Mesendoderm (in vitro differentiated cells): ENCODE measurements at regions not wholly inside any gene's neighbourhood (a gene's known extent, or its start where the extent isn't known, plus 50 kb on each side); places are given as distances from the start of the nearest gene placed in this dataset.

Source experiments
- DNase-seq: peaks from one replicate; pipeline ENCODE4 v3.0.0; 2013
- H2AK5ac ChIP-seq: 2 replicates; pipeline ENCODE4 v1.6.1; 2013; ENCODE audit warnings: low read length, inconsistent platforms
- H2BK120ac ChIP-seq: 2 replicates; pipeline ENCODE4 v1.6.1; 2013; ENCODE audit warnings: low read depth, mild to moderate bottlenecking, low read length, moderate library complexity, mixed read lengths
- H2BK15ac ChIP-seq: replicated peaks from 2 replicates; pipeline ENCODE4 v1.6.1; 2013; ENCODE audit warnings: low read depth, mild to moderate bottlenecking, moderate library complexity
- H2BK5ac ChIP-seq: 2 replicates; pipeline ENCODE4 v1.6.1; 2013; ENCODE audit warnings: low read length, inconsistent platforms
- H3K18ac ChIP-seq: 2 replicates; pipeline ENCODE4 v1.6.1; 2013; ENCODE audit warnings: mild to moderate bottlenecking, low read length, mixed read lengths
- H3K23ac ChIP-seq: one replicate; pipeline ENCODE4 v1.6.1; 2013; ENCODE audit warnings: low read length
- H3K27ac ChIP-seq: 2 replicates; pipeline ENCODE4 v1.5.1; 2013; ENCODE audit warnings: low read depth, mild to moderate bottlenecking, inconsistent platforms, low read length, moderate library complexity
- H3K27me3 ChIP-seq: 2 replicates; pipeline ENCODE4 v1.6.1; 2013; ENCODE audit warnings: low read length, control low read depth, mild to moderate bottlenecking, inconsistent platforms; ENCODE audit not compliant: insufficient read depth, poor library complexity
- H3K36me3 ChIP-seq: 2 replicates; pipeline ENCODE4 v1.6.1; 2013; ENCODE audit warnings: low read length, inconsistent platforms; ENCODE audit not compliant: control insufficient read depth, insufficient read depth
- H3K4ac ChIP-seq: one replicate; pipeline ENCODE4 v1.6.1; 2013; ENCODE audit warnings: low read depth, mild to moderate bottlenecking, low read length, moderate library complexity
- H3K4me1 ChIP-seq: 2 replicates; pipeline ENCODE4 v1.6.1; 2013; ENCODE audit warnings: low read depth, low read length, inconsistent platforms; ENCODE audit not compliant: control insufficient read depth
- H3K4me2 ChIP-seq: 2 replicates; pipeline ENCODE4 v1.6.1; 2013; ENCODE audit warnings: low read length
- H3K4me3 ChIP-seq: 2 replicates; pipeline ENCODE4 v1.5.1; 2013; ENCODE audit warnings: mild to moderate bottlenecking, low read length
- H3K56ac ChIP-seq: one replicate; pipeline ENCODE4 v1.6.1; 2013; ENCODE audit warnings: low read length
- H3K79me1 ChIP-seq: 2 replicates; pipeline ENCODE4 v1.6.1; 2013; ENCODE audit warnings: low read length, inconsistent platforms
- H3K79me2 ChIP-seq: 2 replicates; pipeline ENCODE4 v1.6.1; 2013; ENCODE audit warnings: mild to moderate bottlenecking, low read length; ENCODE audit not compliant: control insufficient read depth, insufficient read depth
- H3K9ac ChIP-seq: 2 replicates; pipeline ENCODE4 v1.6.1; 2013; ENCODE audit warnings: low read length, inconsistent platforms
- H4K5ac ChIP-seq: one replicate; pipeline ENCODE4 v1.6.1; 2013; ENCODE audit warnings: low read length
- H4K8ac ChIP-seq: one replicate; pipeline ENCODE4 v1.6.1; 2013; ENCODE audit warnings: low read depth, mild to moderate bottlenecking, control low read depth, low read length, moderate library complexity
- WGBS: extraction: QIAGEN DNeasy Blood & Tissue Kit; methylation state at CpG from one replicate; pipeline ENCODE4 v1.1.7; 2013; ENCODE audit warnings: low lambda C conversion rate, missing lambda C conversion rate; ENCODE audit not compliant: insufficient coverage; ENCODE audit errors: extremely low coverage; 5-methylcytosine and 5-hydroxymethylcytosine counted together

DNA sequence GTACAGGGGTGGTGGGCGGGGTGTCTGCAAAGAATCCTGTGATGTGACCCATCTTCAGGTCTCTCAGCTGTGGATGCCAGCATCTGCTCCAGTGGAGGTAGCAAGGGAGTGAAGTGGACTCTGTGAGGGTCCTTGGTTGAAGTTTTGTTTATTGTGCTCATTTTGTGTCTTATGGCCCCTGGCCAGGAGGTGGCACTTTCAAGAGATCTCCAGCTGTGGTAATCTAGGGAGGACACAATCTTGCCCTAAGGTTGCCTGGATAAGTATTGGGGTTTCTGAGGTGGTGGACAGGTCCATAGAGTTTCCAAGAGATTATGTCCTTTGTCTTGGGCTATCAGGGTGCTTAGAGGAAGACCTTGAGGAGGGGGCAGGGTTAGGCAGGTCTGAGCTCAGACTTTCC is 260.7 kb downstream of the CCDC59 start:
- Histone ChIP-seq H3K4ac (no peak overlapping the region), H3K56ac (no peak overlapping the region), H2AK5ac (no peak overlapping the region), H3K27me3 (no peaks in the 10 kb centered on the region), H2BK120ac (no peak overlapping the region), H3K79me1 (no peaks in the 10 kb centered on the region), H3K79me2 (no peaks in the 10 kb centered on the region), H3K9ac (no peak overlapping the region), H3K27ac (no peak overlapping the region), H3K18ac (no peak overlapping the region), H4K5ac (no peak overlapping the region), H3K23ac (no peak overlapping the region), H3K4me3 (no peak overlapping the region), H2BK15ac (no peak overlapping the region), H3K4me1 (no peaks in the 10 kb centered on the region), H3K4me2 (no peak overlapping the region), H4K8ac (no peak overlapping the region), H2BK5ac (no peak overlapping the region), H3K36me3 (no peaks in the 10 kb centered on the region)
- WGBS: no CpG with 5 or more reads among the region's 1 CpG
- peak; percentile 30 for DNase-seq

DNA sequence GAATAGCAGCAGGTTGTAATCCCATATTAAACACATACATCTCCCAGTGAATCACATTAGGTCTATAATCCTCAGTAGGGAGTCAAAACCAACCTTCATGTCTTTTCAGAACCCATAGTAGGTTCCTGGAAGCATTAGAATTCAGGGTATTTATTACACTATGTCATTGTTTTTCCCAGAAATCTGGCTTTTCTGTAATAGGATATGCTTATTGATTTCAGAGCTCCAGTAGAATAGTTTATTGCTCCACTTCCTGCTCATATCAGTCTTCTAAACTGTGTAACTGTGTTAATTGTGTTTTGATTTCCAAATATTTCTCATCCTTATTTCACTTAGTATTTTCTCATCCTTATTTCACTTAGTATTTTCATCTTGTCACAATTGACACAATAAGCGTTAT is 268.0 kb downstream of the CCDC59 start:
- Histone ChIP-seq H3K79me1 (no peaks in the 10 kb centered on the region), H3K56ac (no peak overlapping the region), H3K27me3 (no peaks in the 10 kb centered on the region), H4K5ac (no peak overlapping the region), H3K9ac (no peak overlapping the region), H2AK5ac (no peak overlapping the region), H3K4ac (no peak overlapping the region), H3K4me3 (no peak overlapping the region), H3K4me2 (no peak overlapping the region), H3K36me3 (no peaks in the 10 kb centered on the region), H3K79me2 (no peaks in the 10 kb centered on the region), H3K4me1 (no peaks in the 10 kb centered on the region), H3K23ac (no peak overlapping the region), H2BK15ac (no peak overlapping the region), H3K18ac (no peak overlapping the region), H2BK120ac (no peak overlapping the region), H4K8ac (no peak overlapping the region), H3K27ac (no peak overlapping the region), H2BK5ac (no peak overlapping the region)
- WGBS: no CpG with 5 or more reads among the region's 1 CpG
- DNase-seq: no peak

DNA sequence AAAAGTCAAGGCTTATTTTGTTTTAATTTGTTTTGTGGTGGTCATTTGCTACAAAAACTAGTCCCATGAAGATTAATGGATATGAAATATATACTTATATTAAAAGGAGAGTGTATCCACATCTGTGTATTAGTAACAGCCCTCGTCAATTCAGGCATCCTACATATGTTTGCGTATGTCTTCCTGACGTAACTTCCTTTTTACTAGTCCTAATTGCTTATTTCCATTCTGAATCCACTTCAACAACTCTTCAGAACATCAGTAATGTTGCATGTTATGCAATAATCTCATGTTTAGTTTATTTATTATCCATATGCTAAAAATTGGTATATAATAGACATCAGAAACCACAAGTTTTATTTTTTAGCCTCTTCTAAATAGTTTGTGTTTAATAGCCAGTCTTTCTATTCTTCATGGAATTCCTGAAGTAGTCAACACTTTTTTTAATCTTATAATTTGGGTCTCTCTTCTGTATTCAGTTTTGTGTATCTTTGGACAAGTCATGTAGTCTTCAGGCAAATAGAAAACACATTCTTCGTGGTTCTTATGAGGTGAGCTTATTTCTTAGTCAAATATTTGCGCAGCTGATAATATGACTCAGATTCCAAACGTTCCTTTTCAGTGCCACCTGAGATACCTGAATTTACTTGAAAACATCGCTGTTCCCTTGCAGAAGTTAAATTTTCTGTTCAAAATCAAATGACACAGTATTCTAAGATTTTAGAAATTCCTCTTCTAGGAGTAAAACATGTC is 268.6 kb downstream of the CCDC59 start:
- H2BK120ac ChIP-seq: no peak overlapping the region
- no peaks in the 10 kb centered on the region for H3K36me3 ChIP-seq
- no peaks in the 10 kb centered on the region for H3K79me2 ChIP-seq
- H3K79me1 ChIP-seq: no peaks in the 10 kb centered on the region
- no peak overlapping the region for H3K18ac ChIP-seq
- no CpG with 5 or more reads among the region's 7 CpGs for WGBS
- H3K27me3 ChIP-seq: no peaks in the 10 kb centered on the region
- no peak overlapping the region for H2BK5ac ChIP-seq
- no peak overlapping the region for H3K4me2 ChIP-seq
- no peak overlapping the region for H3K9ac ChIP-seq
- no peak overlapping the region for H2BK15ac ChIP-seq
- H4K5ac ChIP-seq: no peak overlapping the region
- no peak overlapping the region for H4K8ac ChIP-seq
- H3K4me1 ChIP-seq: no peaks in the 10 kb centered on the region
- no peak overlapping the region for H3K23ac ChIP-seq
- H3K4me3 ChIP-seq: no peak overlapping the region
- no peak overlapping the region for H3K56ac ChIP-seq
- no peak for DNase-seq
- no peak overlapping the region for H2AK5ac ChIP-seq
- no peak overlapping the region for H3K27ac ChIP-seq
- no peak overlapping the region for H3K4ac ChIP-seq

DNA sequence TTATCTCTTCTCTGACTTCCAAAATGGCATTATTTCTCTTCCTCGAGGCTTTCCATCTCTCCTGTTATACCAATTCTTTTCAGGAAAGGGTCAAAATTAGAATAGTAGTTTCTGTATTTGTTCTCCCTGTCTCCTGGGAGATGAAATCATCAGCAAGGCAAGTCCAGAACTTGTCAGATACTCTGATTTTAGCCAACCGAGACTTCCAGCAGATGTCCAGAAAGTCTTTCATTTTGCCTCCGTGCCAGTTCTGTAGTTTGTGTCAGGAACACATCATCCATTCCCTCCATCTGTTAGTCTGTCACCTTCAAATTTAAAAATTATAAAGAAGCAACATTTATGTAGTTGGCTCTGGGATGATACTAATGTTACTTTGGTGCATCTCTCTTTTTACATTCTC is 275.7 kb downstream of the CCDC59 start:
- Histone ChIP-seq H3K18ac (no peak overlapping the region), H4K5ac (no peak overlapping the region), H3K56ac (no peak overlapping the region), H3K4me2 (no peak overlapping the region), H3K4ac (no peak overlapping the region), H3K27ac (no peak overlapping the region), H4K8ac (no peak overlapping the region), H3K4me1 (no peaks in the 10 kb centered on the region), H2AK5ac (no peak overlapping the region), H2BK120ac (no peak overlapping the region), H3K79me1 (no peaks in the 10 kb centered on the region), H2BK15ac (no peak overlapping the region), H3K4me3 (no peak overlapping the region), H2BK5ac (no peak overlapping the region), H3K36me3 (no peaks in the 10 kb centered on the region), H3K9ac (no peak overlapping the region), H3K27me3 (no peaks in the 10 kb centered on the region), H3K79me2 (no peaks in the 10 kb centered on the region), H3K23ac (no peak overlapping the region)
- DNase-seq: no peak
- WGBS: no CpG with 5 or more reads among the region's 3 CpGs

DNA sequence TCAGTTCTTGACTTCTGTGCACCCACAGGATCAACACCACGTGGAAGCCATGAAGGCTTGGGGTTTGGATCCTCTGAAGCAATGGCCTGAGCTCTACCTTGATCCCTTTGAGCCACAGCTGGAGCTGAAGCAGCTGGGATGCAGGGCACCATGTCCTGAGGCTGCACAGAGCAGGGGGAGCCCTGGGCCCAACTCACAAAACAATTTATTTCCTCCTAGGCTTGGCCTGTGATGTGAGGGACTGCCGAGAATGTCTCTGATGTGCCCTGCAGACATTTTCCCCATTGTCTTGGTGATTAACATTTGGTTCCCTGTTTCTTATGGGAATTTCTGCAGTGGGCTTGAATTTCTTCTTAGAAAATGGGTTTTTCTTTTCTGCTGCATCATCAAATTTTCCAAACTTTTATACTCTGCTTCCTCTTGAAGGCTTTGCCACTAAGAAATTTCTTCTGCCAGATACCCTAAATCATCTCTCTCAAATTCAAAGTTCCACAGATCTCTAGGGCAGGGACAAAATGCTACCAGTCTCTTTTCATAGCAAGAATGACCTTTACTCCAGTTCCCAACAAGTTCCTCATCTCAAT is 288.2 kb downstream of the CCDC59 start:
- Histone ChIP-seq H3K4ac (no peak overlapping the region), H3K4me1 (no peaks in the 10 kb centered on the region), H4K5ac (no peak overlapping the region), H3K9ac (no peak overlapping the region), H3K36me3 (no peaks in the 10 kb centered on the region), H3K4me2 (no peak overlapping the region), H2BK120ac (no peak overlapping the region), H3K79me1 (no peaks in the 10 kb centered on the region), H4K8ac (no peak overlapping the region), H2BK5ac (no peak overlapping the region), H3K27ac (no peak overlapping the region), H2AK5ac (no peak overlapping the region), H3K23ac (no peak overlapping the region), H3K4me3 (no peak overlapping the region), H3K27me3 (no peaks in the 10 kb centered on the region), H3K18ac (no peak overlapping the region), H3K56ac (no peak overlapping the region), H2BK15ac (no peak overlapping the region), H3K79me2 (no peaks in the 10 kb centered on the region)
- peak; percentile 20 for DNase-seq
- WGBS: no CpG with 5 or more reads among the region's 2 CpGs

DNA sequence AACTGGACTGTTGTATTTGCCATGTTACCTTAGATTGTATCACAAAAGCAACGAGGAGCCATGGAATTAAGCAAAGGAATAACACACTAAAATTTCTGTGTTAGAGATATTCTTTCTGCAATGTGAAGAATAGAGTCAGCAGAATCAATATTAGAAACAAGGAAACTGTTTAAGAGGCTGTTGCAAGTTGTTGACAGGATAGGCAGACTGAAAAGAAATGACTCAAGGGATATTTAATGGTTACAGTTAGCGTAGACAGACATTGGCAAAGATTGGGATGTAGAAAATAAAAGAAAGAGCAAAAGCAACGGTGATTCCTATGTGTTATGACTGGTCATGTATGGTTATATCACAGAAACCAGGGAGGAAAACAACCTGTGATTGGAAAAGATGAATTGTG is 299.0 kb upstream of the PPFIA2 start:
- WGBS: no CpG with 5 or more reads among the region's 3 CpGs
- Histone ChIP-seq H3K27me3 (no peaks in the 10 kb centered on the region), H2AK5ac (no peak overlapping the region), H3K79me1 (no peaks in the 10 kb centered on the region), H3K4ac (no peak overlapping the region), H3K18ac (no peak overlapping the region), H3K27ac (no peak overlapping the region), H3K4me1 (no peaks in the 10 kb centered on the region), H4K8ac (no peak overlapping the region), H2BK120ac (no peak overlapping the region), H2BK15ac (no peak overlapping the region), H4K5ac (no peak overlapping the region), H2BK5ac (no peak overlapping the region), H3K79me2 (no peaks in the 10 kb centered on the region), H3K56ac (no peak overlapping the region), H3K9ac (no peak overlapping the region), H3K23ac (no peak overlapping the region), H3K4me3 (no peak overlapping the region), H3K4me2 (no peak overlapping the region), H3K36me3 (no peaks in the 10 kb centered on the region)
- no peak for DNase-seq
